ENCODE measurements at regions not wholly inside any gene's neighbourhood (a gene's known extent, or its start where the extent isn't known, plus 50 kb on each side); places are given as distances from the start of the nearest gene placed in this dataset.

DNA sequence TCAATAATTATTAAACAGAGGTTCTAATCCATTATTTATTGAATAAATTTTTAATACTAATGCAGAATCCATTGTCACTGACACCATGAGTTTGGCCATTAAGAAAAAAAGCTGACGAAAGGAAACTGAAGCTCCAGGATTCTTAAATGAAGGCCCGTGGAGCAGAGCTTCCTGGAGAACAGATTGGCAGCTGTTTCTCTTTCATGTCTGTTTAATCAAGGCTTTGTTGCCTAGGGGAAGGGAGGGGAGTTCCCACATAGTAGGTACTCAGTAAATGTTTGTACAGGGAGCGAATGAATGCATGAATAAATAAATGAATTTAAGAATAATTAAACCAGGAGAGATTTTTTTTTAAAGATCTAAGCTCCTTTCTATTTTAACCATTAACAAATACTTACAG is 315.1 kb upstream of the KLHL29 start:
- H2AFZ ChIP-seq (ENCODE audit: low read length): no peak overlapping the region
- no peak overlapping the region for H3K9ac ChIP-seq (ENCODE audit: insufficient read depth, low read length)
- H4K20me1 ChIP-seq (ENCODE audit: control insufficient read depth, extremely low read depth, insufficient read depth, low read length): no peaks in the 10 kb centered on the region
- H3K4me3 ChIP-seq (replicated peaks in 1 of 4; ENCODE audit: control extremely low read depth in 1 of 4, insufficient read depth in 1 of 4, low read depth in 3 of 4, low read length in 4 of 4): no peak overlapping the region
- TF ChIP-seq, protein P1, sequence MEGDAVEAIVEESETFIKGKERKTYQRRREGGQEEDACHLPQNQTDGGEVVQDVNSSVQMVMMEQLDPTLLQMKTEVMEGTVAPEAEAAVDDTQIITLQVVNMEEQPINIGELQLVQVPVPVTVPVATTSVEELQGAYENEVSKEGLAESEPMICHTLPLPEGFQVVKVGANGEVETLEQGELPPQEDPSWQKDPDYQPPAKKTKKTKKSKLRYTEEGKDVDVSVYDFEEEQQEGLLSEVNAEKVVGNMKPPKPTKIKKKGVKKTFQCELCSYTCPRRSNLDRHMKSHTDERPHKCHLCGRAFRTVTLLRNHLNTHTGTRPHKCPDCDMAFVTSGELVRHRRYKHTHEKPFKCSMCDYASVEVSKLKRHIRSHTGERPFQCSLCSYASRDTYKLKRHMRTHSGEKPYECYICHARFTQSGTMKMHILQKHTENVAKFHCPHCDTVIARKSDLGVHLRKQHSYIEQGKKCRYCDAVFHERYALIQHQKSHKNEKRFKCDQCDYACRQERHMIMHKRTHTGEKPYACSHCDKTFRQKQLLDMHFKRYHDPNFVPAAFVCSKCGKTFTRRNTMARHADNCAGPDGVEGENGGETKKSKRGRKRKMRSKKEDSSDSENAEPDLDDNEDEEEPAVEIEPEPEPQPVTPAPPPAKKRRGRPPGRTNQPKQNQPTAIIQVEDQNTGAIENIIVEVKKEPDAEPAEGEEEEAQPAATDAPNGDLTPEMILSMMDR (conservative IDR thresholded peaks at IDR 0.05 in 1 of 2, IDR thresholded peaks at IDR 0.05 in 1 of 2; ENCODE audit: low read depth in 1 of 2, low read length in 2 of 2): no peak
- no peak for TF ChIP-seq EZH2 (IDR thresholded peaks at IDR 0.05; ENCODE audit: low read length, missing control alignments)
- no peaks in the 10 kb centered on the region for H3K36me3 ChIP-seq (ENCODE audit: control insufficient read depth, insufficient read depth, low read length)
- no peak overlapping the region for H3K27ac ChIP-seq (ENCODE audit: insufficient read depth, low read length)
- H3K79me2 ChIP-seq (ENCODE audit: control insufficient read depth, insufficient read depth, low read length): no peaks in the 10 kb centered on the region
- no peaks in the 10 kb centered on the region for H3K9me3 ChIP-seq (ENCODE audit: control insufficient read depth, insufficient read depth, low read depth, low read length)
- H3K27me3 ChIP-seq (ENCODE audit: control insufficient read depth, insufficient read depth, low read length): no peaks in the 10 kb centered on the region
- H3K4me2 ChIP-seq (ENCODE audit: extremely low read depth, insufficient read depth, low read length): no peak overlapping the region
- no peak for DNase-seq (ENCODE audit: low read depth in 2 of 2)
- no peaks in the 10 kb centered on the region for H3K4me1 ChIP-seq (ENCODE audit: control insufficient read depth, extremely low read depth, insufficient read depth, low read length)

DNA sequence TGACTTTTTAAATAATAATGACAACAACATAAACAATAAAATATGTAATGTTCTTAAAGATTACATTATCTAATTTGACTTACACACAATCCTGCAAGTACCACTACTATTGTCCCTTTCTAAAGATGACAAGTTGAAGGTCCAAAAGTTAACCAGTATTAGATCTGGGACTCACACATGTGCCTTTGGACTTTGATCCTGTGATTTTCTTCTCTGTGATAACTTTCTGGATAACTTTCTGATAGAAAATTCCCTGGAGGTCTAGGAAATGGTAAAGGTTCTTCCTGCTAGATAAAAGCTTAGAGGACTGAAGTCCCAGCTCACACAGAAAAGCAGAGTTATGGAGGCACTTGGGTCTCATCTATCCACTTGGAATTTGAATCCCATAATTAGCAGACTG is 311.9 kb upstream of the KLHL29 start:
- no peaks in the 10 kb centered on the region for H3K9me3 ChIP-seq (ENCODE audit: control insufficient read depth, insufficient read depth, low read depth, low read length)
- no peak overlapping the region for H3K27ac ChIP-seq (ENCODE audit: insufficient read depth, low read length)
- H3K36me3 ChIP-seq (ENCODE audit: control insufficient read depth, insufficient read depth, low read length): no peaks in the 10 kb centered on the region
- no peaks in the 10 kb centered on the region for H3K4me1 ChIP-seq (ENCODE audit: control insufficient read depth, extremely low read depth, insufficient read depth, low read length)
- H3K9ac ChIP-seq (ENCODE audit: insufficient read depth, low read length): no peak overlapping the region
- H3K4me2 ChIP-seq (ENCODE audit: extremely low read depth, insufficient read depth, low read length): no peak overlapping the region
- H3K79me2 ChIP-seq (ENCODE audit: control insufficient read depth, insufficient read depth, low read length): no peaks in the 10 kb centered on the region
- H4K20me1 ChIP-seq (ENCODE audit: control insufficient read depth, extremely low read depth, insufficient read depth, low read length): no peaks in the 10 kb centered on the region
- no peak overlapping the region for H2AFZ ChIP-seq (ENCODE audit: low read length)
- H3K27me3 ChIP-seq (ENCODE audit: control insufficient read depth, insufficient read depth, low read length): no peaks in the 10 kb centered on the region
- TF ChIP-seq, protein P1 (conservative IDR thresholded peaks at IDR 0.05 in 1 of 2, IDR thresholded peaks at IDR 0.05 in 1 of 2; ENCODE audit: low read depth in 1 of 2, low read length in 2 of 2): no peak
- no peak for TF ChIP-seq EZH2 (IDR thresholded peaks at IDR 0.05; ENCODE audit: low read length, missing control alignments)
- no peak overlapping the region for H3K4me3 ChIP-seq (replicated peaks in 1 of 4; ENCODE audit: control extremely low read depth in 1 of 4, insufficient read depth in 1 of 4, low read depth in 3 of 4, low read length in 4 of 4)
- DNase-seq (ENCODE audit: low read depth in 2 of 2): no peak

DNA sequence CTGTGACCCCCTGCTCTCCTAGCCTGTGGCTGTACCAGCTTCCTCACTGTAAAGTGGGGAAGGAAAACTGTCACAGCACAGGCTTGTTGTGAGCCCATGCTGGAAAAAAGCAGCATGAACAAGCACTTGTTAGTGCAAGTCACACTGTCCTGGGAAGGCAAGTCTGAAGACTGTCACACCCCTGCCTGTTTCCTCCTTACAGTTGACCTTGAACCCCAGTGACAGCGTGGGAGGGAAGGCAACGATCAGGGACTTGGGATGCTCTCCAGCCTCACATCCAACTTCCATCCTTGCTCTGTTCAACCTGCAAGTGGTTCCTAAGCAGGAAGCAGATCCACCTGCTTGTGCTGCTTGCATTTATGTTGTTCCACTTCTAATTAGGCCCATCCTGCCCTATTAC is 311.3 kb upstream of the KLHL29 start:
- Histone ChIP-seq H3K4me1 (ENCODE audit: control insufficient read depth, extremely low read depth, insufficient read depth, low read length) (no peaks in the 10 kb centered on the region), H3K9ac (ENCODE audit: insufficient read depth, low read length) (no peak overlapping the region), H3K4me2 (ENCODE audit: extremely low read depth, insufficient read depth, low read length) (no peak overlapping the region), H3K9me3 (ENCODE audit: control insufficient read depth, insufficient read depth, low read depth, low read length) (no peaks in the 10 kb centered on the region), H3K4me3 (replicated peaks in 1 of 4; ENCODE audit: control extremely low read depth in 1 of 4, insufficient read depth in 1 of 4, low read depth in 3 of 4, low read length in 4 of 4) (no peak overlapping the region), H3K27ac (ENCODE audit: insufficient read depth, low read length) (no peak overlapping the region), H2AFZ (ENCODE audit: low read length) (no peak overlapping the region), H3K79me2 (ENCODE audit: control insufficient read depth, insufficient read depth, low read length) (no peaks in the 10 kb centered on the region), H3K27me3 (ENCODE audit: control insufficient read depth, insufficient read depth, low read length) (no peaks in the 10 kb centered on the region), H4K20me1 (ENCODE audit: control insufficient read depth, extremely low read depth, insufficient read depth, low read length) (no peaks in the 10 kb centered on the region), H3K36me3 (ENCODE audit: control insufficient read depth, insufficient read depth, low read length) (no peaks in the 10 kb centered on the region)
- DNase-seq (ENCODE audit: low read depth in 2 of 2): no peak
- TF ChIP-seq, protein P1 (conservative IDR thresholded peaks at IDR 0.05 in 1 of 2, IDR thresholded peaks at IDR 0.05 in 1 of 2; ENCODE audit: low read depth in 1 of 2, low read length in 2 of 2): no peak
- no peak for TF ChIP-seq EZH2 (IDR thresholded peaks at IDR 0.05; ENCODE audit: low read length, missing control alignments)
